B cell (primary cell): ENCODE measurements at regions not wholly inside any gene's neighbourhood (a gene's known extent, or its start where the extent isn't known, plus 50 kb on each side); places are given as distances from the start of the nearest gene placed in this dataset.

Source experiments
- ATAC-seq: fragments of 200-7000 bp; cut with Tn5 transposase; one replicate; pipeline ENCODE4 v1.10.0; 2021; ENCODE audit warnings: low read depth, mild to moderate bottlenecking, moderate number of reproducible peaks, moderate library complexity
- CTCF ChIA-PET: fragments of 350-600 bp; sonication (Branson Sonifier 250); formaldehyde crosslinking; loops from one replicate; lab custom pipeline; 2021; ENCODE audit warnings: antibody characterized with exemption, inconsistent platforms; lab: Charles Lee
- POLR2A ChIA-PET: fragments of 350-600 bp; sonication (Branson Sonifier 250); formaldehyde crosslinking; loops from one replicate; lab custom pipeline; 2021; ENCODE audit warnings: antibody characterized with exemption; lab: Charles Lee
- DNase-seq: peaks from one replicate; pipeline ENCODE4 v3.0.0; 2013
- H2AFZ ChIP-seq: 2 replicates; pipeline ENCODE4 v1.6.1; 2012; ENCODE audit warnings: mild to moderate bottlenecking, low read depth, low read length; ENCODE audit not compliant: insufficient read depth, poor library complexity, severe bottlenecking
- H3K27ac ChIP-seq, 2 donors: 1 replicate in 1 of 2; 2 replicates in 1 of 2; pipeline ENCODE4 v1.5.1; 2012 to 2013; ENCODE audit warnings: low read length in 2 of 2, mild to moderate bottlenecking in 2 of 2, moderate library complexity in 1 of 2
- H3K27me3 ChIP-seq, 4 experiments: fragments of 200-600 bp in 1 of 4; sonication (generic) in 1 of 4; replicated peaks in 1 of 4; 1 replicate in 2 of 4; 2 replicates in 2 of 4; pipeline versions ENCODE4 v1.6.1 to v1.7.0; 2013 to 2016; ENCODE audit warnings: low read length in 3 of 4, mild to moderate bottlenecking in 2 of 4, mixed read lengths in 1 of 4, moderate library complexity in 1 of 4; ENCODE audit not compliant: insufficient read depth in 4 of 4, control insufficient read depth in 3 of 4; ENCODE audit errors: control extremely low read depth in 1 of 4
- H3K36me3 ChIP-seq, 2 experiments: replicated peaks in 1 of 2; 1 replicate in 1 of 2; 2 replicates in 1 of 2; pipeline versions ENCODE4 v1.6.1 to v1.7.1; 2013; ENCODE audit warnings: low read length in 1 of 2; ENCODE audit not compliant: insufficient read depth in 2 of 2, control insufficient read depth in 1 of 2; ENCODE audit errors: control extremely low read depth in 1 of 2, extremely low read depth in 1 of 2
- H3K4me1 ChIP-seq, 2 donors: fragments of 200-600 bp in 1 of 2; sonication (generic) in 1 of 2; 1 replicate in 1 of 2; 2 replicates in 1 of 2; pipeline versions ENCODE4 v1.5.1 to v1.6.1; 2013 to 2017; ENCODE audit warnings: low read length in 2 of 2; ENCODE audit not compliant: control insufficient read depth in 2 of 2, insufficient read depth in 2 of 2
- H3K4me2 ChIP-seq: replicated peaks from 2 replicates; pipeline ENCODE3; 2012; ENCODE audit warnings: mild to moderate bottlenecking, low read depth, low read length; ENCODE audit not compliant: poor library complexity, severe bottlenecking
- H3K4me3 ChIP-seq, 5 experiments: fragments of 200-600 bp in 1 of 5; sonication (generic) in 1 of 5; 1 replicate in 3 of 5; 2 replicates in 2 of 5; pipeline versions ENCODE4 v1.5.1 to v1.7.0; 2011 to 2016; ENCODE audit warnings: low read length in 4 of 5, mild to moderate bottlenecking in 4 of 5, low read depth in 2 of 5, control low read depth in 1 of 5, moderate library complexity in 1 of 5; ENCODE audit not compliant: insufficient read depth in 1 of 5; ENCODE audit errors: control extremely low read depth in 1 of 5, extremely low read depth in 1 of 5
- H3K79me2 ChIP-seq: fragments of 200-600 bp; sonication (generic); one replicate; pipeline ENCODE4 v1.6.0; 2016; ENCODE audit warnings: low read length; ENCODE audit not compliant: control insufficient read depth, insufficient read depth
- H3K9ac ChIP-seq: fragments of 200-600 bp; sonication (generic); 2 replicates; pipeline ENCODE4 v1.6.1; 2017; ENCODE audit warnings: mild to moderate bottlenecking, low read length, moderate library complexity
- H3K9me3 ChIP-seq, 3 donors: one replicate each; pipeline versions ENCODE4 v1.6.1 to v1.7.1; 2013; ENCODE audit warnings: low read length in 2 of 3; ENCODE audit not compliant: control insufficient read depth in 2 of 3, insufficient read depth in 1 of 3; ENCODE audit errors: control extremely low read depth in 1 of 3
- H4K20me1 ChIP-seq: 2 replicates; pipeline ENCODE4 v1.6.0; 2012; ENCODE audit warnings: mild to moderate bottlenecking, low read length; ENCODE audit not compliant: insufficient read depth, control insufficient read depth, poor library complexity, severe bottlenecking
- H3K27ac Mint-ChIP-seq: one replicate; pipeline ENCODE4 v1.8.0; 2021; ENCODE audit warnings: mixed read lengths
- H3K27me3 Mint-ChIP-seq: one replicate; pipeline ENCODE4 v1.8.0; 2021; ENCODE audit warnings: mixed read lengths
- H3K4me1 Mint-ChIP-seq: one replicate; pipeline ENCODE4 v1.8.0; 2021; ENCODE audit warnings: mixed read lengths
- H3K4me3 Mint-ChIP-seq: one replicate; pipeline ENCODE4 v1.8.0; 2021; ENCODE audit warnings: mixed read lengths
- H3K9me3 Mint-ChIP-seq: one replicate; pipeline ENCODE4 v1.8.0; 2022; ENCODE audit warnings: mixed read lengths; ENCODE audit not compliant: insufficient read depth
- EZH2 ChIP-seq: IDR thresholded peaks from 2 replicates; pipeline ENCODE4 v1.6.1; 2012; ENCODE audit warnings: borderline replicate concordance, low read depth, mild to moderate bottlenecking, moderate library complexity, low read length; ENCODE audit not compliant: insufficient read depth, poor library complexity, severe bottlenecking
- WGBS: methylation state at CpG from one replicate; pipeline ENCODE4 v1.1.5; 2013; ENCODE audit warnings: missing lambda C conversion rate; ENCODE audit not compliant: insufficient coverage; 5-methylcytosine and 5-hydroxymethylcytosine counted together
- intact Hi-C: fragments of 100-400 bp; cut with micrococcal nuclease; formaldehyde crosslinking; loops from one replicate; pipeline ENCODE4 v1.10.0; 2022
- TF ChIP-seq, protein P1 (sequence below): fragments of 200-600 bp; IDR thresholded peaks from one replicate; pipeline ENCODE4 v1.8.0; 2022; ENCODE audit warnings: antibody characterized with exemption, mild to moderate bottlenecking

DNA sequence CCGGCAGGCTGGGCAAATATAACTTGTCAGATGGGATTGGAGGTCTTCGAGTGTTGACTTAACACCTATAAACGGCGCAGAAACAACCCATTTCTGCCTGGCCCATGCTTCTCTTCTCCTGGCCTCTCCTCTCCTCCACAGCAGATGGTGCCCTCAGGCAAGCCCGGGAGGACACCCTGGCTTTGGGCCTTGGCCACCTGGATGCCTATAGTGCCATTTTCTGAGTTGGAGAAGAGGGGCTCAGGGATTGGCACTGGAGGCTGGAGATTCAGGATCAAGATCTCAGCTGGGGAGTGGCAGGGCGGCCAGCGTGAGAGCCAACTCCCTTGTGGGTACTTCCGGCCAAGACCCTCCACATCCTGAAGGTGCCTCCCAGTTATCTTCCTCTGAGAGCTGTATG lies 211.9 kb upstream of the PMEPA1 start:
- ChIA-PET POLR2A (no interaction called here), CTCF (no interaction called here)
- H3K4me1 Mint-ChIP-seq: no peaks in the 10 kb centered on the region
- intact Hi-C loops: no loop called here
- no peak overlapping the region for H3K27ac ChIP-seq
- no peaks in the 10 kb centered on the region for H4K20me1 ChIP-seq
- H3K9me3 ChIP-seq: peaks cover 4 to 12% (median 4%) of the 10 kb centered on the region in 3 donors
- H3K79me2 ChIP-seq: no peaks in the 10 kb centered on the region
- H3K9me3 Mint-ChIP-seq: peaks cover 12% of the 10 kb centered on the region
- DNase-seq: no peak
- H3K4me3 ChIP-seq: no peak overlapping the region
- H3K4me2 ChIP-seq: no peak overlapping the region
- H3K9ac ChIP-seq: no peak overlapping the region
- H3K27ac Mint-ChIP-seq: no peak overlapping the region
- peaks cover 18% of the 10 kb centered on the region for H3K27me3 Mint-ChIP-seq
- H3K4me1 ChIP-seq: no peaks in the 10 kb centered on the region
- TF ChIP-seq, protein P1, sequence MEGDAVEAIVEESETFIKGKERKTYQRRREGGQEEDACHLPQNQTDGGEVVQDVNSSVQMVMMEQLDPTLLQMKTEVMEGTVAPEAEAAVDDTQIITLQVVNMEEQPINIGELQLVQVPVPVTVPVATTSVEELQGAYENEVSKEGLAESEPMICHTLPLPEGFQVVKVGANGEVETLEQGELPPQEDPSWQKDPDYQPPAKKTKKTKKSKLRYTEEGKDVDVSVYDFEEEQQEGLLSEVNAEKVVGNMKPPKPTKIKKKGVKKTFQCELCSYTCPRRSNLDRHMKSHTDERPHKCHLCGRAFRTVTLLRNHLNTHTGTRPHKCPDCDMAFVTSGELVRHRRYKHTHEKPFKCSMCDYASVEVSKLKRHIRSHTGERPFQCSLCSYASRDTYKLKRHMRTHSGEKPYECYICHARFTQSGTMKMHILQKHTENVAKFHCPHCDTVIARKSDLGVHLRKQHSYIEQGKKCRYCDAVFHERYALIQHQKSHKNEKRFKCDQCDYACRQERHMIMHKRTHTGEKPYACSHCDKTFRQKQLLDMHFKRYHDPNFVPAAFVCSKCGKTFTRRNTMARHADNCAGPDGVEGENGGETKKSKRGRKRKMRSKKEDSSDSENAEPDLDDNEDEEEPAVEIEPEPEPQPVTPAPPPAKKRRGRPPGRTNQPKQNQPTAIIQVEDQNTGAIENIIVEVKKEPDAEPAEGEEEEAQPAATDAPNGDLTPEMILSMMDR: no peak
- no peak for TF ChIP-seq EZH2
- H3K27me3 ChIP-seq: peaks cover 0 to 3% (median 0%) of the 10 kb centered on the region in 4 experiments
- H3K4me3 Mint-ChIP-seq: no peak overlapping the region
- 87% methylated on average over 6 of the region's 8 CpGs for WGBS
- ATAC-seq: no peak
- H2AFZ ChIP-seq: no peak overlapping the region
- no peaks in the 10 kb centered on the region for H3K36me3 ChIP-seq

DNA sequence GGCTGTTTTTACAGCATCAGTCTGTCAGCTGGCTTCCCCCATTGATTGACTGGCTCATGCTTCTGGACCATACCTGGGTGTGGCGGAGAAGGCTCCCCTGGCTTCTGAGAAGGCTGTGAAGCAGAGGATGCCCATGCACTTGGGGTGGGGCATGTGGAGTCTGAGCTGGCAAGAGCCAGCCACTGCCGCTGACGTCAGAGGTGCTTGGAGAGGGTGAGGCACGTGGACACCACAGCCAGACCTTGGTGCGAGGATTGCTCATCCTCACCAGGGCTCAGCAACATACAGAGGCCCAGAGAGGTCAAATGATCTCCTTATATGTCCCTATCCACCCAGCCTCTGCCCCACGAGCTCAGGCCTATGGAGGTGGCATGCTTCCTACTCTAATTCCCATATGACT lies 211.2 kb upstream of the PMEPA1 start:
- Mint-ChIP-seq H3K9me3 (peaks cover 7% of the 10 kb centered on the region), H3K27ac (no peak overlapping the region), H3K27me3 (peaks cover 13% of the 10 kb centered on the region), H3K4me1 (no peaks in the 10 kb centered on the region), H3K4me3 (no peak overlapping the region)
- CTCF ChIA-PET: no interaction called here
- intact Hi-C loops: no loop called here
- Histone ChIP-seq H3K4me3 (no peak overlapping the region), H2AFZ (no peak overlapping the region), H3K4me2 (no peak overlapping the region), H3K9me3 (peaks cover 3 to 6% (median 4%) of the 10 kb centered on the region in 3 donors), H3K79me2 (no peaks in the 10 kb centered on the region), H3K4me1 (no peaks in the 10 kb centered on the region), H3K36me3 (no peaks in the 10 kb centered on the region), H4K20me1 (no peaks in the 10 kb centered on the region), H3K27me3 (peaks cover 0 to 3% (median 0%) of the 10 kb centered on the region in 4 experiments), H3K27ac (no peak overlapping the region), H3K9ac (no peak overlapping the region)
- no peak for DNase-seq
- TF ChIP-seq, protein P1: no peak
- no peak for TF ChIP-seq EZH2
- no peak for ATAC-seq
- WGBS: 93% methylated on average over 6 of the region's 6 CpGs
- POLR2A ChIA-PET: no interaction called here
